Ureter (tissue), 1 donor: ENCODE measurements at regions not wholly inside any gene's neighbourhood (a gene's known extent, or its start where the extent isn't known, plus 50 kb on each side); places are given as distances from the start of the nearest gene placed in this dataset.

ENCODE experiments used
- DNase-seq: peaks from one replicate; pipeline ENCODE4 v3.0.0-alpha.2; 2020; ENCODE audit warnings: low spot score
- donor health status: DM: yes; HTN: yes; CAD: no.

DNA sequence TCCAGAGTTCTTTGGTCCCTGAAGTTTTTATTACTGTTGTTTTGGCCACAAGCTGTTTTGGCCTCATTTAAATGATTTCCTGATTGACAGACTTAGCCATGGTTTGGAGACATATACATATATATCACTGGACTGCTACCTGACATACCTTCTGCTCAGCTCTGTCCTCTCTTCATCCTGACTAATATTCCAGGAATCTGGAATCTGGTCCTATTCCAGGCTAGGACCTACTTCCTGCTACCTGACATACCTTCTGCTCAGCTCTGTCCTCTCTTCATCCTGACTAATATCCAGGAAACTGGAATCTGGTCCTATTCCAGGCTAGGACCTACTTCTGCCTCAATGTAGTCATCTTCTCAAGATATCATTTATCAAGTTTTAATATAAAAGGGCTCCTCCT, 724.4 kb upstream of the ROBO1 start:
- DNase-seq = no peak

GRCh38 chr3:80472961-80473360, 705.2 kb upstream of the ROBO1 start:
- no peak for DNase-seq

DNA sequence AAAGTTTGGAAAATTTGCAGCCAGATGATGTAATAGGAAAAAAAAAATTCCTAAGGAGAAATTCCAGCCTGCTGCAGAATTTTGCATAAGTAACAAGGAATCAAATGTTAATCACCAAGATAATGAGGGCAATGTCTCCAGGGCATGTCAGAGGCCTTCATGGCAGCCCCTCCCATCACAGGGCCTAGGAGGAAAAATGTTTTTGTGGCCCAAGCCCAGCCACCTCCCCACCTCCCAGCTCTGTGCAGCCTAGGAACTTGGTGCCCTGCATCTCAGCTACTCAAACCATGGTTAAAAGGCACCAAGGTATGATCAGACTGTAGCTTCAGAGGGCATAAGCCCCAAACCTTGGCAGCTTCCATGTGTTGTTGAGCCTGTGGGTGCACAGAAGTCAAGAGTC, 704.7 kb upstream of the ROBO1 start:
- no peak for DNase-seq

DNA sequence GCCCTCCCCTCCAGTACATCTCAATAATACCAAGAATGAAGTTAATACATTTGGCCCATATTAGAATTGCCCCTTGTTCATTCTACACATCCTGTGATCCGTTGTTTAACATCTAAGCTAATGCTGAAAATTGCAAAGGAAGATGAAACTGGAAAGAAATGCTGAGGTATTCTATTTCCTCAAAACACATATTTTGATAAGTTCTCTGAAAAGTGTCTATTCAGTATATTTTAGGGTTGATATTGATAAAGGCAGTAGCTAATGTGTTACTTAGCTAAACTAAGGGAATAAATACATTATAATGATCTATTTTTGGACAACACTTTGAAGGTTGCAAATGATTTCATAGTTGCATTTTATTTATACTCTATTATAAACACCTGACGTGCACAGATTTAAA, 702.6 kb upstream of the ROBO1 start:
- no peak for DNase-seq

DNA sequence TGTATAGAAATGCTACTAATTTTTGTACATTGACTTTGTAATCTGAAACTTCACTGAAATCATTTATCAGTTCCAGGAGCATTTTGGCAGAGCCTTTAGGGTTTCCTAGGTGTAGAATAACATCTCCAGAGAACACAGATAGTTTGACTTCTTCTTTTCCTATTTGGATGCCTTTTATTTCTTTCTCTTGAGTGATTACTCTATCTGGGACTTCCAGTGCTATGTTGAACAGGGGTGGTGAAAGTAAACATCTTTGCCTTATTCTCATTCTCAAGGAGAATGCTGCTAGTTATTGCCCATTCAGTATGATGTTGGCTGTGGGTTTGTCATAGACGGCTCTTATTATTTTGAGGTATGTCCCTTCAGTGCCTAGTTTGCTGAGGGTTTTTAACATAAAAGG, 697.9 kb upstream of the ROBO1 start:
- no peak for DNase-seq

DNA sequence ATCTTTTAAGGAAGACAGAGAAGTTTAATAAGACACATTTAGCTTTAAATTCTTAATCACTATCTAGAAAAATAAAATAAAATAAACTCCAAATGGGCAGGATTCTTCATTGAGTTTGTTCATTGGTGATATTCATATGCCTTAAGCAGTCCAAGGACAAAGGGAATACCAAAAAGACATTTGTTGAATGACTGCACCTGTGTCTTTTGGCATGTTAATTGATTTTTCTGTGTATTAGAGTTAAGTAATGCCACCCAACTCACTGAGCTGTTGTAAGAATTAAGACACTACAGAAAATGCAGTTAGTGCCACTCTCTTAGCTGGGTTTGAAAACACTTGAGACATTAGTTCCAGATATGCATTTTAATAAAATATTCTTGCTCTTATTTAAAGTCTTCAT, 683.6 kb upstream of the ROBO1 start:
- DNase-seq = no peak

GRCh38 chr3:80445641-80446040, 677.8 kb upstream of the ROBO1 start:
- DNase-seq = no peak

DNA sequence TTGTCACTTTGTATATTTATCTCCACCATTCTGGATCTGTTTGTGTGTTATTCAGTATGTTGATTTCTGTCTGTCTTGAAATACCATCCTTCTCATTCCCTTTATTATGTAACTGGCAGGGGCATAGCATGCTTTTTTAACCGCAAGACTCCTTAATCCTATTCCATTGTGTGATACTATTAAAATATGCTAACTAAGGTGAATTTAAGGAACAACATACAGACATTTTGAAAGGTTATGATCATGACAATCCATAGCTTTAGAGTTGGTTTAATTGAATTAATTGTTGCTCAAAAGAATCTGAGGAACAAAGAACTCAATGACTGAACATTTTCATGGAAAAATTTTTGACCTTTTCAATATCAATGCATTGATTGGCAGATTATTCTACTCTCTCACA, 677.3 kb upstream of the ROBO1 start:
- DNase-seq = no peak

- no peak for DNase-seq
These were observed 671.7 kb upstream of the ROBO1 start for GRCh38 chr3:80439490-80439889.

GRCh38 chr3:80434366-80434765, 666.6 kb upstream of the ROBO1 start:
- DNase-seq = no peak

DNA sequence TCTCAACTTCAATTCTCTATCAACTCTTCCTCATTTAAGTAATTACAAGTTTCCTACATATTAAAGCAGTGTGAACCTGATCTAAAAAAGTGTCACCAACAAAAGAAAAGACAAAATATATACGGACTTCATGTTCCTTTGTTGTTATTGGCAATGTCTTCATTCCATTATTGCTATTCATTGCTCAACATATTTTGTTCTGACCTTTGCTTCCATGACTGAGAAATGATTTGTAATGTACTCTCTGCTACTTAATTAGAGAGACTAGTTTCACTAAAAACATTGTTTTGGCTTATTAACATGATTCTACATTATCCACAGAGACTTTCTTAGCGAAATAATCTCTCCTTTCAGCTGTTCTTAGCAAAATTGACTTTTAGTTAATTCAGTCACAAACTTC, 657.2 kb upstream of the ROBO1 start:
- no peak for DNase-seq

DNA sequence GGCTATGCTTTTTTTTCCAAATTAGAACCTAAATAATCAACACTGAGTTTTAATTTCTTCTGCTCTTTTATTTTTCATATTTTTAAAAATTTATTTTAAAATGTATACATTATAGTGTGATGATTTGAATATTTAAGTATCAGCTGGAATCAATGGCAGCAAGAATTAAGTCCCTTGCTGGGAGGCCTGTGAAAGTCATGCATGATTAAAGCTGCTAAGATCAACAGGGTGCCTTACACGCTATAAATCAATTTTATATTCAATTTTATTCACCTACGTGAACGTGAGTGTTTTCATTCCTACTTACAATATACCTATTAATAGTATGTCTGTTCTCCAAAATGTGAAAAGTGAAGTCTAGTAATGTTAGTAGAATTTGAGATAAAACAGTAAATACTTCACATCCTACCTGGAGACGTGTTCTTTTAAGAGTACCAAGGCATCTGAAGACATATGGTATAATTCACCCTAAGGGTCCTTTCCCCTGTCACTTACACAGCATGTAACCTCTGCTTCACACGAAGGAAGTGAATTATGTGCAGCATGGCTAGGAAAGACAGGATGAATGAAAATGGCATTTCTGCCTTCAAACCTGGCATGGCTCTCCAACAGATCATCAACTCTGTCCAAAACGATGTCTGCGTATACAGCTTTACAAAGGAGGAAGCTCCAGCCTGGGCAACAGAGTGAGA, 640.4 kb upstream of the ROBO1 start:
- no peak for DNase-seq

- no peak for DNase-seq
These were observed 637.8 kb upstream of the ROBO1 start for GRCh38 chr3:80405618-80406017.

DNA sequence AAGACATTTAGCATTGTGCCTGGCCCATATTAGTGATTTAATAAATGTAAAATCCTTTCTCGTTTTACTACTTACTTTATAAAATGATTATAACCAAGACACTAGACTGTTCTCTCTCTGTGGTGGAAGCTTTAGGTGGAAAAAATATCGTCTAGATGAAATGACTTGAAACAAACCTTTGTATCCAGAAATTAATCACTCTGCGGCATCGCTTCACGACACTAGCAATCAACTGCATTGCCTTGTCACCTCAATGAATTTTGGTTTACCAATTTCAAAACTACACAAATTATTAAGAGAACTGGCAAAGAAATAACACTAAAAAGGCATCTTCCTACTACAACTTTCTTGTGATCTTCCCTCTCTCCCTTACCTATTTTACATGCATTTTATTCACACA, 627.2 kb upstream of the ROBO1 start:
- no peak for DNase-seq

DNA sequence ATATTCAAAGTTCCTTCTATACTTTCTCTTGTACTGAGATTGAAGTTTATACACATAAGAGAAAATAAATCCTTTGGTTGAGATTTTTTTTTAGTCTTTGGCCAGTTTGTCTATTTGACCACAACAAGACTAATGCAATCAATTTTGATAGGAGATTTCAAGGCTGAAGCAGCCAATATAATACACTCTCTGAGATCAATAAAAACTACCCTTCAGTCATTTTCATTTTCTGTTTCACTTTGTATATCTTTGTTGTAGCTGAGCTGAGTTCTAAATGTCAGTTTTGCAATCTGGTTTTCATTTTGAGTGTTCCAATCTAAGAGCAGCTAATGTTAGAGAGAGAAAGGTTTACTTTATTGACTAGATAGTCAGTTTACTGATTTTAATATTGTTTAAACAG, 623.8 kb upstream of the ROBO1 start:
- DNase-seq = no peak

DNA sequence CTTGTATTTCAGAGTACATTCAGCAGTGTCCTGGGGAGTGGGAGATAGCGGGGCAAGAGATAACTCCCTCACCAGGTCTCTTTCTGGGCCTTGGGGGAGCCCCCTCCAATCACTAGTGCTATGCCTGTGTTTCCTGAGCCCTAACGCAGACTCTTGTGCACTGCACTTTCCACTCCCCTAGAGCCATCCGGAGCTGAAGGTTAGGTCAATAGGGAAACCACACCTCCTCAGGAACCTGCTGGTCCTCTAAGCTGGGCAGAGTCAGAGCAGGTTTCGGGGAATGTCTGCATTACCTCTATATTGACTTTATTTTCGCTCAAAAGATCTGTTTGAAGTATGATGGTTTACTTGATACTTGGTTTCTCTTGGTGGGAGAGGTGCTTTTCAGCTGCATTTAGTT, 617.0 kb upstream of the ROBO1 start:
- DNase-seq = no peak

GRCh38 chr3:80374423-80374822, 606.6 kb upstream of the ROBO1 start:
- DNase-seq = no peak

DNA sequence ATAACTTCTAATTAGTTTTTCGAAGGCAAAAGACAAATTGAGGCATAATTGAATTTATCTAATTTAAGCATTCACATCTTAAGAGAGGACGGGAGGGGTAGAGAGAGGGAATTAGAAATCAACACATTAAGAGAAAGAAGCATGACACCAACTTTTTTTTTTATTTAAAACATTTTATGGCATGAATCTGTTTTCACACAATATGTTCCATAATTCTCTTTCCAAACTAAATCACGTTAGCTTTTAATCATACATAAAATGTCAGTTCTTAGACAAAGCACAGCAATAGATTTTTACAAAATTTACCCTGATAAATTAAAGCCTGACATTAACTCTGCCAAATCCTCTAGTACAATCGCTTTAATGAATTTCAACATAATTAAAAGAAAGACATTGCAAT, 600.8 kb upstream of the ROBO1 start:
- DNase-seq = no peak

DNA sequence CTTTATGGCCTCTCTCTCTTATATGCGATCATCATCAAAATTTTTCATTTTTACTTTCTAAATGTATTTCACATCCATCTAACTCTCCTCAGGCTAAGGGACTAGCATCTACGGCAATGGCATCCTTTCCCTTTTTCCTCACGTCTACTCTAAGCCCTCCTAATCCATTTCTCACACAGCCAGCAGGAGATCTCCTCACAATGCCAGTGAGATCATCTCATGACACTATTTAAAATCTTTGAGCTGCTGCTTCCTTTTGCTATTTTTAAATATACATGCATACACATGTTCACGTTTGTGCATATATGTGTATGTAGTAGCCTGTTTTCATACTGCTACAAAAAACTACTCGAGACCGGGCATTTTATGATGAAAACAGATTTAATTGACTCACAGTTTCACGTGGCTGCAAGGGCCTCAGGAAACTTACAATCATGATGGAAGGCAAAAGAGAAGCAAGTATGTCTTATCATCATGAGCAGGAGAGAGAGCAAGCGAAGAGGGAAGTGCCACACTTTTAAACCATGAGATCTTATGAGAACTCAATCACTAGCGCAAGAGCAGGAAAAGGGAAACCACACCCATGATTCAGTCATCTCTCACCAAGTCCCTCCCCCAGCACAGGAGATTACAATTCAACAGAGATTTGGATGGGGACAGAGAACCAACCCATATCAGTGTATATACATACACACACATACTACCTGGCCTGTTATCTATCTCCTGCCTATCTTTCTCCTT, 599.2 kb upstream of the ROBO1 start:
- no peak for DNase-seq

- DNase-seq = no peak
These were observed 590.0 kb upstream of the ROBO1 start for GRCh38 chr3:80357761-80358160.

GRCh38 chr3:80355144-80355543, 587.3 kb upstream of the ROBO1 start:
- no peak for DNase-seq

DNA sequence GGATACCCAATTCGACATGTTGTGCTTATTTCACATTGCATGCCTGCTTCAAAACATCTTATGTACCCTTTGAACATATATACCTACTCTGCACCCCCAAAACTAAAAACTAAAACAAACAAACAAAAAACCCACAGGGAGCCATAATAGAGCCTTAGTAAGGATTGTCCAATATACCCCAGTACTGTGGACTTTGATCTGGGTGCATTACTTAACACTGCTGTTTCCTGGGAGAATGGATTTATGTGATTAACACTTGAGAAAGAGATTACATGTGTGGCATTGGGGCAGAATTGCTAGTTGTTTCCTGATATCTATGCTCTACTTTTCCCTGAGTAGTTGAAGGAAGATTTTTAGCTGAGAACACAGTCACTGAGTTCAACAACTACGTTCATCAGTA, 583.4 kb upstream of the ROBO1 start:
- no peak for DNase-seq

- DNase-seq = no peak
These were observed 583.0 kb upstream of the ROBO1 start for GRCh38 chr3:80350771-80351170.

DNA sequence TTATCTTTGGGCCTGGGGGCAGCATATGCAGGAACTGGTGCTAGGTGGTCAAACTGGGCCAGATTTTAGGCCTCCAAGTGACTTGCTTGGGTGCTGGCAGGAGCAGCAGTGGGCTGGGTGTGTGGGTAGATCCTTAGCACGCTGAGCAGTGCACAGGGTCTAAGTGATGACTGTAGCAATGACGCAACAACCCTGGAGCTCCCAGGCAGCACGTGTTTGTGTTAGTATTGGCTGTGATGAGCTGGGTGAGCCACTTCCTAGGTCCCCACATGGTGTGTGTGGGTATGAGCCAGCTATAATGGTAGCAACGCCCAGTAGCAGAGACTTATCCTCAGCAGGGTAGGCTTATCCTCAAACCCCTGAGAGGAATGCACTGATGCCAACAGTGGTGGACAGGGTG, 570.6 kb upstream of the ROBO1 start:
- no peak for DNase-seq
